NCI-H2171 (cell line): ENCODE measurements at regions not wholly inside any gene's neighbourhood (a gene's known extent, or its start where the extent isn't known, plus 50 kb on each side); places are given as distances from the start of the nearest gene placed in this dataset.

Source experiments
- DNase-seq: peaks from one replicate; lab custom pipeline; 2025; lab: John Stamatoyannopoulos, UW

DNA sequence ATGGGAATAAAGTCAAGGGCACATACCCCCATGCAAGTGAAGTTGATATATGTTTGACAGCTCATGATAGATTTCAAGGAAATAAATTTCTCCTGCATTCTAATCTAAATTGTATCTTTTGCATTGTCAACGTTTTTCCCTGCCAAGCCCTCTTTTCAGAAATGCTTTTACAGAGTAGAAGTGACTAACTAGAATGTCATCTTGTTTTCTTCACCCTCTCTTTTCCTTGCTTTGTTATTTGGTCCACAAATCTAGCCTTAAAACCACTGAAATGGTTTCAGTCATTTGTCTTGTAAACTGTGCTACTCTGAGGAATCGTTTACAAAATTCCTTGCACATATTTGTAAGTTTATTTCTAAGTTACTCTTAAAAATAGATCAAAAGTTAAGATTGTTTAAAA lies 600.8 kb upstream of the CXADR start:
- no peak for DNase-seq

DNA sequence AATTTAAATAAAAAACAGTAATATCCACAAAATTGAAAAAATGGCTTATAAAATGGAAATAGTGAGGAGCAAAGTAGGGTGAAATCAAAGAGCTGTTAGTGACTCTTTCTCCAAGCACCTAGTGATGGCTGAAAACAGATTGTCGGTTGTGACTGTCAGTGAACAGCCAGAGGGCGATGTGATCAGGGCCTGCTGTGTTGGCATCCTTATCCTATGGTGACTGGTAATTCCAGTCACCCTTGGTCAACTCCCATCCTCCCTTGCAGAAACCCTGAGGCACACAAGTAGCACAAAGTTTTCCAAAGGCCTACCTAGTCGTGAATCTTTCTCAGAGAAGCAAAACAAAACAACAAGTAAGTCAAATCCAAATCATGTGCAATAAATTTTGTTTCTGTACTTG lies 599.8 kb upstream of the CXADR start:
- DNase-seq, result no peak

DNA sequence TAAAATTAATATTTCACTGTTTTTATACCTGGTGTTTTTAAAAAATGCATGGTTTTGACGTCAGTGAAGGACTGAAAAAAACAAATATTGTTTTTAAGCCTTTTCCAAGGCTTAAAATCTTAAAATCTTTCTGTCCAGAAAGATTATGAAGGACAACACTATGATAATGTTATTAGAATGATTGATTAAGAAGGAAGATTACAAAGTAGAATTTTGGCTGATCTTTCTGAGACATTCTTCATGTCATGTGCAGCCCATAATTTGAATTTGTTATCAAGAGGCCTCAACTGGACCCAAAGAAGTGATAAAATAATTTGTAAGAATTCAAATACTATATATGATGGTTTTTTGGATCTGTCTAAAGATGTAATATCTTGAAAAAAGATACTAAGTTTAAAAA lies 584.4 kb upstream of the CXADR start:
- DNase-seq, result no peak

GRCh38 chr21:16932314-16932713 lies 580.5 kb upstream of the CXADR start:
- no peak for DNase-seq

- no peak for DNase-seq
These were observed 570.1 kb upstream of the CXADR start for GRCh38 chr21:16942703-16943102.

DNA sequence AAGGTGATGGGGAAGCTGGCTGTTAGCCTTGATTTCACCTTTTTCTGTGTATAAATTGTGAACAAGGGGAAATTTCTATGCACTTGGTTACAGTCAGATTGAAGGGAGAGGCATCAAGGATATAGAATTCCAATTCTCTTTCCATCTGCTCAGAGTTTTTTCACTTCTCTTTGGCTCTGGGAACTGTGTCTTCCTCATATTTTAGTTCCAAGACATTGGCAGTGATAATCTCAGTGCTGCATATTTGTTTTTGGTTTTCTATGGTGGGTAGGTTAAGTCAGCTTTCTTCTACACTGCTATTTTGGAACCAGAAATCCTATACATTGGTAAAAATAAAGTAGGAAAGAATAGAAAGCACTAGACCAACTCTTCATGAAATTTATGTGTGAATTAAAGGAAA lies 569.6 kb upstream of the CXADR start:
- DNase-seq, result no peak

DNA sequence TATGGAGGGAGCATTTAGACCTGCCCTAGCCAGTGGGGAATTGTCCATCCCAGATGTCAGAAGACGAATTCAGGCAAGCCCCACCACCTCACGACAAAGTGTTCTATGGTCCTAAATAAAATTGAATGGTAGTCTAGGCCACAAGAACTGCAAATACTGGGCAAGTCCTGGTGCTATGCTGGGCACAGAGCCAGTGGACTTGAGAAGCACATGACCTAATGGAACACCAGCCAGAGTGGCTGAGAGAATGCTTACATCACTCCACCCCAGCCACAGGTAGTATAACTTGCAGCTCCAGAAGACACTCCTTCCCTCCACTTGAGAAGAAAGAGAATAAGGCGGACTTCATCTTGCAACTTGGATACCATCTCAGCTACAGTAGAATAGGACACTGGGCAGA lies 567.3 kb upstream of the CXADR start:
- DNase-seq, result no peak

- DNase-seq, result no peak
These were observed 556.0 kb upstream of the CXADR start for GRCh38 chr21:16956824-16957223.

- DNase-seq, result no peak
These were observed 547.4 kb upstream of the CXADR start for GRCh38 chr21:16965424-16965823.

DNA sequence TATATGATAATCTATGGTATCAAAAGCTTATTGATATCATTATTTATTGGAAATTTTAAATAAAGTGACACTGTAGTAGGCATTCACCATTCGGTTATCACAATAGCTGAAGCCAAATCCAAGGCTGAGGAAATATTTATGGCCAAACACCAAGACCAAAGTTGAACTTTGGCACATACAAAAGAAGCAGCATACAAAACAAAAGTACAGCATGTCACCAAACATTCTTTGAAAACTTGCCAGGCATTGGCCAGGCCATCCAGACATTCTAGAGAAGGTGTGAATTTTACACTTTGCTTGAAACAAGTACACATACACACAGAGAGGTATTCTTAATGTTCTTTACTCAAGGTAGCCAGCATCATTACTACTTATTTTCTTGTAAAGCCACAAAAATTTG lies 544.4 kb upstream of the CXADR start:
- DNase-seq, result no peak

DNA sequence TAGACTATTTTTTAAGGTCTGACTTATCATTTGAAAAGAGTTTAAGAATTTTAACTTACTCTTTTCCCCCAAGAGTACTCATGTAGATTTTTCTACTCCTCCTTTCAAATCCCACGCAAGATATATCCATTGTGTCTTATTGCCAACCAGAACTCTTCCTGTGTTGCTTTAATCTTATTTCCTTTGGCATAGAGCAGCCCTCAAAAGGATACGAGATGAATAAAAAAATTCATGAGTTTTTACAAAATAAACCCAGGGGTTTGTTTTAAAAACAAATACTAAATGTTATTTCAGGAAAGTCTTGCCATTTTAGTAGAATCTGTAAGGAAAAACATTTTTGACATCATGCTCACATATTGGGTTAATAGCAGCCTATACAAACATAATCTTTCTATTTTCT lies 543.2 kb upstream of the CXADR start:
- no peak for DNase-seq

DNA sequence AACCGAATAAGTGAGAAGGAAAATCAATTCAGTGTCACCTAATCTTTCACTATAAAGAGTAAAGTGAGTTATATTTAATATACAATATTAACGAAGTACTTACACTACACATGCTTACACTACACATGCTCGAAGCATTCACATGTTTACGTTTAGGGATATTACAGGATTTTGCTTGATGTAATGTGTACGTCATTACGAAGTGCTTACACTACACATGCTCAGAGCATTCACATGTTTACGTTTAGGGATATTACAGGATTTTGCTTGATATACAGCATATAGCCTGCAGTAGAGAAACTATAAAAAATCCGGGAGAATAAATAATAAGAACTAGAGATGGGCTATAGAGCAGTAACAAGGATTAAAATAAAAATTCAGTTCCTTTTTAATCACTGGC lies 538.8 kb upstream of the CXADR start:
- DNase-seq, result no peak

DNA sequence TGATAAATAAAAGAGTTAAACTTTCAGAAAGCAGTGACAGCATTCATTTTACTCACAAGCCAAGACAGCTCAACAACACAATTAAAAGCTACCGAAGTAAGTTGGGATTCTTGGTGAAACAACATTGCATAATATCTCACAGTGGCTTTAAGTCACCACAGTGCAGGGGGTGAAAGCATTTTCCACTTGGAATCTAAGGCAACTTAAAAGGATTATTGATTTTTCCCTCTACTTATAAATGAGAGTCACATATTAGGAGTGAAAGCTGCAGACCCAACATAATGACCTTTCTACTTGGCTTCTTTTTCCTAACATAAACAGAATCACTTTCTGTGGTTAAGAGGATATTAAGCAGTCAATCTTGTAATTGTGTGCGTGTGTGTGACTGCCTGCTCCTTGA lies 536.6 kb upstream of the CXADR start:
- no peak for DNase-seq

GRCh38 chr21:16978309-16978895 lies 534.4 kb upstream of the CXADR start:
- no peak for DNase-seq

DNA sequence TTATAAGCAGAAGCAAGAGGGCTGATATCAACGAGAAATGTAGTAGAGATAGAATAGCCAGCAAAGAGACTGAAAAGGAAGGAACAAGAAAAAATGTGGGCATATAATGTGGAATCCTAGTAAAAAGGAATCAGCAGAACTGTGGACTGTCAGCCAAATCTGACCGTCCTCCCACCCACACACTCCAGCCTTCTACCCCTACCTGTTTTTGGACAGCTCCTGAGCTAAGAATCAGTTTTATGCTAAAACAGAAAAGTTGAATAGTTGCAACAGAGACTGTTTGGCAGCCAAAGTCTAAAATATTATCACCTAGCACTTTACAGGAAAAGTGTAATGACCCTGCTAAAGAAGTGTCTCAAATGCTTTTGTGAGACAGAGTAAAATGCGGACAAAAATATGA lies 533.3 kb upstream of the CXADR start:
- no peak for DNase-seq

DNA sequence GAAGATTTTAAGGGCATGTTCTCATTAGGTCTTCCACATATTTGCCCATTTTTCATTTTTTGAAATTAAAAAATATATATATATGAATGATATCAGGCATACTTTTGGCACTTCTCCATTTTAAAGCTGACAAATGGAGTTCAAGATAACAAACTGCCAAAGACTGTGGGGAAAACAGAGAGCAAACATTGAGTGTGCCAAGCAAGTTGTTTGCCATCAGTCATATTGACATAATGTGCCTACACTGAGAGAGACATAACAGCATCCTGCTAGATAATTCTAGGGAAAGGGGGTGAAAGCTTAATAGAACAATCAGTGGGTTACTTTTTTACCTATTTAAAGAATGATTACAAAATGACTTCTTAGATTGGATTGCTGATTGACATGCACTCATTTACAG lies 529.4 kb upstream of the CXADR start:
- DNase-seq, result no peak

DNA sequence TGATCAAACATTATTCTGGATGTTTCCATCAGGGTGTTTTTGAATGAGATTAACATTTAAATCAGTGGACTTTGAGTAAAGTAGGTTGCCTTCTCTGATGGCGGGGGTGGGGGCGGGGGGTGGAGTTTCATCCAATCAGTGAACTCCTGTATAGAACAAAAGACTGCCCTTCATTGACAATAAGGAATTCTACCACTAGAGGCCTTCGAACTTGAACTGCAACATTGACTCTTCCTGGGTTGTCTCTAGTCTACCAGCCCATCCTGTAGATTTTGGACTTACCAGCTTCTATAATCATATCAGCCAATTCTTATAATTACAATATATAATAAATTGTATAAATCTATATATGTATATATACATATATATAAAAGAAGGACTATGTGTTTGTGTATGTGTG lies 520.4 kb upstream of the CXADR start:
- DNase-seq, result no peak

GRCh38 chr21:16993416-16994038 lies 519.3 kb upstream of the CXADR start:
- no peak for DNase-seq

GRCh38 chr21:17002594-17003257 lies 510.1 kb upstream of the CXADR start:
- DNase-seq, result no peak

GRCh38 chr21:17003258-17003615 lies 509.6 kb upstream of the CXADR start:
- no peak for DNase-seq

DNA sequence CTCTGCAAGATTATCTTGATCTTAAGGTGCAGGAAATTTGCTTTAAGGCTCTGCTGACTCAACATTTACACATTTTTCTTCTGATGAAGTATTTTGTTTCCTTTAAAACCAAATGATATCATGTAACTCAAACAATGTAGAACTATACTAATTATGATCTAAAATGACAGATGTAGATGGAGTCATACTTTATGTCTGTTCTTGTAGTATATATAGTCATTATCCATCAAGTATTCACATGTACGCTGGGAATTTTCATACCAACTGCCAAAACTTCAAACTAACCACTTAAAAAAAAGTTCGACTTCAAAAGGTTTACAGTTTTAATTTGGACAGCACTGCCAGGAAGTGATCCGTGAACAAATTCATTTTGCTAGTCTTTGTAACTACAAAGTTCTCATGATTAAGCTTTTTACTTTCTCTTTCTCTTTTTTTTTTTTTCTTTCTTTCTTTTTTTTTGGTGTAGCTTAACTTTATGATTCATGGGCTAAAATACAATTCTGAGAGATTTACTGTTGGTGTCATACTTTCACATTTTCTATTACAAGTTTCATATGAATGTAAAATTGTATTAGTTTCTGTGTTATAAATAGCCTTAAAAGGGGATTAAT lies 509.0 kb upstream of the CXADR start:
- DNase-seq, result no peak

DNA sequence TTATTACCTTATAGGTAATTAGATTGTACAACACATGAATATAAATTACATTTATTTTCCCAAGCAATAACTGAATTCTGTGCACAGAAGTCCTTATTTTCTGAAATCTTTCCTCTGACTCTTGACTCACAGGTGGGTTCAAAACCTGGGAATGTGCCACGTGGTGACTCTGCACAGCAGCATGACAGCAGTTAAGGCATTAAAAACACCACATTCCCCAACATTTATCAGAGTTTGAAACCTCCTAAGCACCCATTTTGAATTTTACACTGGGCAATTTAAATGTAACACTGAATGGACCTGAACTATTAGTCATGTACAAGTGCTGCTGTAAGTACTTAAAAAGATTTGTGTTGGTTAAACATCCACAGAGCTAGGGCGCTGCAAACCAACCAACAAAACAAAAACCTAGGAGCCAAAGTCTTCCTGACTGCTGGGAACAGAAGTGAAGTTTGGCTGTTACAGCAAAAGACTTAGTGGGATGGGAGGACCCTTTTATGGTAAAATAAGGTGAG lies 480.6 kb upstream of the CXADR start:
- no peak for DNase-seq

GRCh38 chr21:17044696-17045095 lies 468.1 kb upstream of the CXADR start:
- DNase-seq, result no peak
